ENCODE measurements at regions not wholly inside any gene's neighbourhood (a gene's known extent, or its start where the extent isn't known, plus 50 kb on each side); places are given as distances from the start of the nearest gene placed in this dataset.
"Not testable (repeated sequence)": the region's sequence is repeated elsewhere in the genome, so short reads cannot be mapped to it uniquely, and the experiment has no call there.

DNA sequence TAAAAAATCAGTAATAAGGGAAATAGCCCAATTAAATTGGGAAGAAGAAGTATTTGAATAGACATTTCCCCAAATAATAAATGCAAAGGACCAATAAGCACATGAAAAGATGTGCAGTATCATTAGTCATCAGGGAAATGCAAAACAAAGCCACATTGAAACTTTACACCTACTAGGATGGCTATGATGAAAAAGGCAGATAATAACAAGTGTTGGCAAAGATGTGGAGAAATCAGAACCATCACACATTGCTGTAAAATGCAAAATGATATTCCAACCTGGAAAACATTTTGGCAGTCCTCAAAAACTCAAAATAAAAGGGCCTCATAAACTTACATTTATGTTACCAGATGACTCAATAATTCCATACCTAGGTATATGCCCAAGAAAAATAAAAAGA is 131.1 kb upstream of the G2E3 start:
- no peak for DNase-seq (ENCODE audit: low read depth in 2 of 2)

DNA sequence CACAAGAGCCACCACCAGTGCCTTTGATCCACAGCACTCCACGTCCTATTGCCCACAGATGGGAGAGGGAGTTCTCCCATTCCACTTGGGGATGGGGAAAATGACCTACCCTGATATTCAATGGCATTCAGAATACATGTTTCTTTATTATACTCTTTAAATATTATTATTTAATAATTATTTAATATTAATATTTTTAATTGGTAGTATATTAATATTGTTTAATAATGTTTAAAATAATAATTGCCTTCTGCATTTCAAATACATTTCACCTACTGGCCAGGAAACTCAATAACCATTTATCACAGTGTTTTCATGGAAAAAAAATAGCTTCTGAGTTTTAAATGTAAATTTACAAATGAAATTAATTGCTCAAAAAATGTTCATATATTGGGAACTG is 127.4 kb upstream of the G2E3 start:
- no peak for DNase-seq (ENCODE audit: low read depth in 2 of 2)

DNA sequence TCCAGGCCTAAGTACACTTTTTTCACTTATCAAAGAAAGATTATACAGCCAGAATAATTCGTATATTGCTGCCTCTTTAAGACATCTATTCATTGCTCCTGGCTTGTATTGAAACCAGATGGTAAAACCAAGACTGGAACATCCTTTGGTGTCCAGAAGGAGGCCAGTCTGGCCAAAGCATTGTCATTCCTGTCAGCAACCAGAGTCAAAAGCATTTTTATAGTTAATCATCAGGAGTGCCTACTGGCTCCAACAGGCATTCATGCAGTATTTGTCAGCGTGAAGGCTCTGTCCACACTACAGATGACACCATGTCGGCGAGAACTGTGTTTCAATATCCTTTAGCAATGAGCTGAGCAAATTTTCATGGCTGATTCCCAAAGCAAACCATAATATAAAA is 118.0 kb upstream of the G2E3 start:
- DNase-seq (ENCODE audit: low read depth in 2 of 2): no peak

DNA sequence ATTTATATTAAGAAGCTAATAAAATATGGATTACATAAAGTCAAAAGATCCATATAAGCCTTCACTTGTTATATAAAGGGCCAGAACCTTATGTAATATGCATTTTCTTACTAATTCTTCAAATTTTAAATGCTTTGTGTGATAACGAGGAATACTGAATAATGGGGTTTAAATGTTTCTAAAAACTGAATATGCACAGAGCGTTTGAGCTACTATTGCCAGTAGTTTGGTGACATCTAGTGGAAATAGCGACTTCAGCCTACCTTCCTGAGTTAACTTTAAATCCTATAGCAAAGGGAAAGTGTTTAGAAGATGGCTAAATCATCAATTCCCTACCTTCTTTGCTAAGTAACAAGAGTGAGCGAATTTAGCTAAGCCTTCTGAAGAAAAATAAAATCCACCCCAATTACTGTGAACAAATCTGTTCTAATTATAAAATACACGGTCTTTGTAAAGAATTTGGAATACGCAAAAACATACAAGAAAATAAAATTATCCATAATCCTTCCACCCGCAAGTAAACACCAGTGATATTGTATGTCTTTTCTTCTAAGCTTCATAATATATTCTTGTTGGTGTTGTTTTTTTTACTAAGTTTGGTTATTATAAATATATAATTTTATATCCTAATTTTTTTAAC is 115.5 kb upstream of the G2E3 start:
- DNase-seq (ENCODE audit: low read depth in 2 of 2): no peak

DNA sequence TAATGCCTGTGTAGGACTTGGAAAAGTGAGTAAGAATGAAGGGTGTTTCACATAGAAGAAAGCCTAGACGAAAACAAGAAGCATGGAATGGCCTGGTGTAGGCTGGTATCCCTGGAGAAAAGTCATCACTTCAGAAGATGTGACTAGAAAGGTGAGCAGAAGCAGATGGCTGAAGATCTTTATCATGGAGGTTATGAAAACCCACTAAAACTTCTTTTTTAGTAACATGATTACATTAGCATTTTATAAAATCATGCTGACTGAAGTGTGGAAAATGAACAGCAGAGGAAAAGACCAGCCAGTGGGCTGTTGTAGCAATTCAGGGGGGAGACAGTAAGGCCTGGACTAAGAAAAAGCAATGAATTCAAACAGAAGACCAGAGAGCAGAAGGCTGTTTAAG is 114.5 kb upstream of the G2E3 start:
- DNase-seq (ENCODE audit: low read depth in 2 of 2): no peak

DNA sequence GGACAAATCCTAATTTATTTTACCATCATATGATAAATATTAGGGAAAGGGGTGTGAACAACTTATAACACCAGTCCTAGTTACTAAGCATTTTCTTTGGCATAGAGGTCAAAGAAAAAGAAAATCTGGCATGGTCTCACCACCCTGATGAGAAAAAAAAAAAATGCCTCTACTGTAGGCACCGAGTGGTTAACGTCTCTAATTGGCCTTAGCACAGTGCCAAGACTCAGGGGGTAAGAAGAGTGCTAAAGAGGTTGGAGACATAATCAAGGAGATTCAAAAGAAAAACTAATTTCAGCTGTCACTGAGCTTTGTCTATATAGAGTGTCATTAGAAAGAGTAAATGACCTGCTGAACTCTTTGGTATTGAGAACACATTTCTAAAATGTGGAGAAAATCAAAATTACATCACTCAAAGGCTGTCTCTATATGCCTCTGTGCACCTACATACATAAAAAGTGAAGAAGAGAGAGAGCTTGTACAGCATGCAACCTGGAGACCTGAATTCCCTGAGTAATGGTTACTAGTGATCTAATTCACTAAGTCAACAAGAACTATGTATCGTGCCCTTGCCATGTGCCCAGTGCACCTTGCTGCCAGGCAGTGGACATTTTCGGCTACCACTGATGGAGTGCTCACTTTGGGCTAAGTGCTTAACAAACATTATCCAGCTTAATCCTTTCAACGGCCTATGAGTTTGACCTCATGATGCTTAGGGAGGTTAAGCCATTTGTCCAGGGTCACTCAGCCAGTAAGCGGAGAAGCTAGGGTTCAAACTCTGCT is 113.8 kb upstream of the G2E3 start:
- DNase-seq (ENCODE audit: low read depth in 2 of 2): no peak

DNA sequence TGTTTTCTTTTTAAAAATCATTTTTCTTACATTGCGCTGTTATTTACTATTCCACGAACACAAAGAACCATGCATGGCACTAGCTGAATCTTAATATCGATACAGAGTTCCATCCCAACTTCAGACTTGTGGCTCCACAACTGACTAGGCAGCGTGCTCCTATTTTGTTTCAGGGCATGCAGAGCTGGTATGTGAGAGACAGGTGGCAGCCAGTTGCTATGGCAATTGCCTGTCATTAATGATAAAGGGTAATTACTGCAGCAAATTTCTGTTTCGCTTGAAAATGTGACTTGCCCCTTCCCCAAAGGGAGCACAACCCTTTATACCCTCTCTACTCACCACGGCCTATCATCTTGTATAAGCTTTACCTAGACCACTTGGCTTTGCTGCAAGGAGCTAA is 113.1 kb upstream of the G2E3 start:
- no peak for DNase-seq (ENCODE audit: low read depth in 2 of 2)

DNA sequence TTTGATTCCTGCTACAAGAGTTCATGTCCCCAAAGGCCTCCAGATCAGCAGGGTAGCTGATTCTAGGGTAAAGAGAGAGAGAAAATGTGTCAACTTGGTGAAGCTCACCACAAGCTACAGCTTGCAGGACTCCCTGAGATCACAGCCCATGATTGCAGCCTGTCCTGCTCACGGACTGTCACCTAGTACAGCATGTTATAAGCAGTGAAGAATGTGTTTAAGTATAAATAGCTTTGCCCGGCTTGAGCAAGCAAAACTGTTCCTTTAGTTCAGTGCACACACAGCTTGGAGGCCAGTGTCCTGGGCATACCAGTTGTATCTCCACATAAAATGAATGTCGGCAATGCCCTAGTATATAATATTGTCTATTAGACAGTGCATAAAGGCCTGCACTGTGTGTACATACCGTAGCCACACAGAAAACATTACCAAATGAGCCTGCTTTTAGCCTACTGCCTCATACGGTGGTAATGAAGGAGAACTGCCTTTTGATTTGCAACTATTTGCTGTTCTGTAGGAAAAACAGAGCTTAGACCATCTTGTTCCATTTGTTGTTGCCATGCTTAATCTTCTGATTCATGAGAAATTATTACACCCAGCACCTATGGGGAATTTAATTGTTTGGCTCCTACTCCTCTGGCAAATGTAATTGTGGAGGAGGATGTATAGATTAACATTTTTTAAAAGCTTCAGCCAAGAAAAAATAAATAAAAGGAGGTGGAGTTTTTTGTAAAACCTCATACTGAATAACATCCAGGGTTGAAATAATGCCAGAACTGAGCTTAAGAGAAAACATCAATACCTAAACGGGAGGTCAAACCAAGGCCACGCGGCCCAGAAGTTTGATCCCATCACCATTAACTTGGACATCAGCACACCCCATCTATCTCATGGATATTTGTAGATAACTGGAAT is 108.1 kb upstream of the G2E3 start:
- DNase-seq (ENCODE audit: low read depth in 2 of 2): no peak

DNA sequence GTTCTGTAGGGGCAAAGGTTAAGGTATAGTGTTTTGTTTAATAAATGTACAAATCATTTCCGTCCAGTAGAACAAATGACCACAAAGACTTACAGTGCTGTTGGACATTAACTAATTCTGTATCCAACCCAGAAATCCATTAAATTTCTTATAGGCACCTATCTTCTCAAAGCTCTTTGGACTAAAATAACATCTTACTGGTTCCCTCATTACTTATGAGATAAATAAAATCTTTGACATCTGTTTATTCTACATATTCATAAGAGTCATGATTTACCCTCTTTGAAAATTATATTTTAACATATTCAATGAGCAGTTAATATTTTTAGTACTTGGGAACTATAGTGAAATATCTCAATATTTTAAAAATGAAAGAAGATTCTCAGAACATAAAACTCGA is 102.7 kb upstream of the G2E3 start:
- DNase-seq (ENCODE audit: low read depth in 2 of 2): no peak

DNA sequence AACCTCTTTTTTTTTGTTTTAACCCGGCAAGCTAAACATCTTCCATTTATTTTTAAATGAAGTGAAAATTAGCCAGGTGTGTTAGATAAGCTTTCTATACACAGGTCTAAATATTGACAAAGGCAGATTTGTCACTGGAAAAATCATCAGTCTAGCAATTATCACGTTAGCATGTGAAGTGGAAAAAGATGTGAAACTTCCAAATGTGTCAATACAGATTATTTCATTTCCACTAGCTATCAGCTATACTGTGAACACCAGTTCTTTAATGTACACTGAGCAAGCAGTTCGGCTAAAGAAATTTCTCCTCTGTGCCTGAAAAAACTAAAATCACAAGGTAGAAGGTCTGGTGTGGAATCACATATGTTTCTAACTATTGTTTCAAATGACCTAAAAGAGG is 96.6 kb upstream of the G2E3 start:
- DNase-seq (ENCODE audit: low read depth in 2 of 2): no peak

DNA sequence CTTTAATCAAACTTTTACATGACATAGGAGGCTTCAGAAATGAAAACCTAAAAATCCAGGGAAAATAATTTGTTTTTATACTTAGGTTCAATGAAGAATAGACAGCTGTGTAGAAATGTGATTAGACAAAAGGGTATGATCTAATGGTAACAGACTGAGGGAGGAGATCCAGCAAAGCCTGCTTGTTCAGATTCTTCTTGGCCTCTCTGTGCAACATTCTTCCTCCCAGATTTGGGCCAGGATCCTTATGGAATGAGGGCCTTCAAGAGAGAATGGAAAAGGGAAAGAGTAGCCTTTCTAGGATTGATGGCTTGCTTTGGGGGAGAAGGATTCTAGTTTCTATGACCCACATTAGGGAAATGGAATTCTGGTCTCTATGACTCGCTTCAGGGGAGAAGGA is 94.5 kb upstream of the G2E3 start:
- no peak for DNase-seq (ENCODE audit: low read depth in 2 of 2)

DNA sequence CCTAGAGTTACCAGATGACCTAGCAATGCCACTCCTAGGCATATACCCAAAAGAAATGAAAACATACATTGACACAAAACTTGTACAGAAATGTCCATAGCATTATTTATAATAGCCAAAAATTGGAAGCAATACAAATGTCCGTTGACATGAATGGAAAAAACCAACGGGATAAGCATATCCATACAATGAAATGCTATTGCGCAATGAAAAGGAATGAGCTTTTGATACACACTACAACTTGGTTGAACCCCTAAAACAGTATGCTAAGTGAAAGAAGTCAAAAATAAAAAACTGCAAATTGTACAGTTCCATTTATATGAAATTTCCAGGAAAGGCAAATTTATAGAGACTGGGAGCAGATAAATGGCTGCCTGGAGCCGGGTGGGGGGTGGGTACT is 90.6 kb upstream of the G2E3 start:
- no peak for DNase-seq (ENCODE audit: low read depth in 2 of 2)

DNA sequence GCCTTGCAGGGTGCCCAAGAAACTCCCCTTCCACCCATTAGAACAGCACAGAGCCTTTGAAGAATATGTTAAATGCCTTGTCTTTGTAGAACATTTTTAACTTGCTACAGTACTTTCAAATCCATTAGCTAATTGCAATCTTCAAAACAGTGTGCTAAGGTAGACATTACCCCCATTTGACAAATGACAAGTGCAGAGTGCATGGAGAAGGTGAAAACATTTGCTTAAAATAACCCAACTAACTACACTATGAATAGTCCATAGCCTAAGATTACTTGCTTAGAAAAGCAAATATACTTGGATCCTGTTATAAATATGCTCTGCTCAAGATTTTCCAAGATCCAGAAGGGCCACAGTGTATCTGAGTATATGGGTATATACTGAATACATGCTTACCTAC is 87.0 kb upstream of the G2E3 start:
- no peak for DNase-seq (ENCODE audit: low read depth in 2 of 2)

DNA sequence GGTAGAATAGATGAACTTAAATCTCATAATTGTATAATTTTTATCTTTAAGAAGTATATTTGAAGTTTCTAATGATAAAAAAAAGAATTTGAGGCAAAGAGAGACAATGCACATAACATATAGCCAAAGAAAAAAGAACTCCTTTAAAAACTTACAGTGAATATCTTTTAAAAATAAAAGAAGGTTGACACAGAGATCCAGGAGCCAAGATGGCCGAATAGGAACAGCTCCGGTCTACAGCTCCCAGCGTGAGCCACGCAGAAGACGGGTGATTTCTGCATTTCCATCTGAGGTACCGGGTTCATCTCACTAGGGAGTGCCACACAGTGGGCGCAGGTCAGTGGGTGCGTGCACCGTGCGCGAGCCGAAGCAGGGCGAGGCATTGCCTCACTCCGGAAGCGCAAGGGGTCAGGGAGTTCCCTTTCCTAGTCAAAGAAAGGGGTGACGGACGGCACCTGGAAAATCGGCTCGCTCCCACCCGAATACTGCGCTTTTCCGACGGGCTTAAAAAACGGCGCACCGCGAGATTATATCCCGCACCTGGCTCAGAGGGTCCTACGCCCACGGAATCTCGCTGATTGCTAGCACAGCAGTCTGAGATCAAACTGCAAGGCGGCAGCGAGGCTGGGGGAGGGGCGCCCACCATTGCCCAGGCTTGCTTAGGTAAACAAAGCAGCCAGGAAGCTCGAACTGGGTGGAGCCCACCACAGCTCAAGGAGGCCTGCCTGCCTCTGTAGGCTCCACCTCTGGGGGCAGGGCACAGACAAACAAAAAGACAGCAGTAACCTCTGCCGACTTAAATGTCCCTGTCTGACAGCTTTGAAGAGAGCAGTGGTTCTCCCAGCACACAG is 84.9 kb upstream of the G2E3 start:
- not testable (repeated sequence) for DNase-seq (ENCODE audit: low read depth in 2 of 2)

DNA sequence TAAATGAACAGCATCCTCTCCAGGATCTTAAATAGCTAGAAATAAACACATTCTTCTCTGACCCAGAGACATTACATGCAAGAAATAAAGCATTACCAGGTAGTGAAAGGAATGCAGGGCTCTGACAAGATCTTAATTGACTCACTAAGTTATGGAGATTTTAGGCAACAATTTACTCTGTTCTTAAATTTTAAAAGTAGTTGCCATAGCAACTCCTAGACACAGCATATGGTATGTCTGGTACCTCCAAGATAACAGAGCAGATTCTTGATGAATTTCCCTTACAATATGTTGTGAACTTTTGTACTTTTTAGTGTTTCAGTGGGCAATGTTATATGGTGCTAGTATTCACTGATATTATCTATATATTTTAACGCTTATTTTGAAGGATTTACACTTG is 76.7 kb upstream of the G2E3 start:
- no peak for DNase-seq (ENCODE audit: low read depth in 2 of 2)

DNA sequence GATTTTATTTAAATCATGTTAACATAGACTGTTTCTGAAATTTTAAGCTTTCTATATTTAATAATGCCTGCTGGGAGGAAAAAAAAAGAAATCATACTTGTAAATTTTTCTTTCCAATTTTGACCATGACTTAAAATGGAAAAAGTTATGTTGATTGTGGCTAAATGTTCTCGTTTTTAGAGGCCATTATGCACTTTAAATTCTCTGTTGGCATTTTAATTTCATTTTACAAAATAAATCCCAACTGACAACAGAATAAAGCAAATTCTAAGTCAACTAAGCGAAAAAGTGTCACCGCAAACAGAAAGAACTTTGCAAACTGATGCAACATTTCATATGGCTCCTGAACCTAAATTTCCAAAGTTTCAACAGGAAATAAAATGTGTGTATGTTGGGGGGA is 74.8 kb upstream of the G2E3 start:
- no peak for DNase-seq (ENCODE audit: low read depth in 2 of 2)

DNA sequence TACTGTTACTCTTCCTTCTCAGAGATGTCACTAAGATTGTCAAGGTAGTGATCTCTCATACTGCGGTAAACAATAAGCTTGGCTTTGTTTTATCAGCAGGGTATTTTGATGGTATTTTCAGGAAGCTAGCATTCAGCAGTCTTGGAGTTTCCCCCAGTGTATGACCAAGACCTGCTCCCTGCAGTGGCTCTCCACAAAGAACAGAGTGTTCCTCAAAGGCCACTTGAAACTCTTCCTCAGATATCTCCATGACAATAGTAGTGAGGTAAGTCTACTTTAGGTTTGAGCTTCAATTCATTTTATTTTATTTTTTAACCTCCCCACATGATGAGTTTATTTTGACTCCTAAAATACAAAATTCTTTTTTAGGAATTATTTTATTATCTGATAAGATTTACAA is 74.0 kb upstream of the G2E3 start:
- DNase-seq (ENCODE audit: low read depth in 2 of 2): no peak

DNA sequence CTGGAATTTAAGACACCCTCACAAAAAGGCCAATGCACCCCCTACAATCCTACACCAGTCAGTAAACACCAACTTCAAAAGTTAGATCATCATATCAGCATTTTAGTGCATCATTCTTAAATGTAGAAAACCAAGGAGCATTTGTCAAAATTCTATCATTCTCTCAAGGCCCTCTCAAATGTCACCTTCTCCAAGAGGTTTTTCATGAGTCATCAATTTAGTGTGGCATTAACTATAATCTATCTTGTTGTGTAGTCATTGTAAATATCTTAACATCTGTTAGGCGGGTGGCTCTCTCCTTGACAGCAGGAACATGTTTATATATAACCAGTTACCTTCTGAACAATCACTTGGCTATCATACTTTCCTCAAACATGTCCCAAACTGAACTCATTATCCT is 62.1 kb upstream of the G2E3 start:
- DNase-seq (ENCODE audit: low read depth in 2 of 2): no peak

DNA sequence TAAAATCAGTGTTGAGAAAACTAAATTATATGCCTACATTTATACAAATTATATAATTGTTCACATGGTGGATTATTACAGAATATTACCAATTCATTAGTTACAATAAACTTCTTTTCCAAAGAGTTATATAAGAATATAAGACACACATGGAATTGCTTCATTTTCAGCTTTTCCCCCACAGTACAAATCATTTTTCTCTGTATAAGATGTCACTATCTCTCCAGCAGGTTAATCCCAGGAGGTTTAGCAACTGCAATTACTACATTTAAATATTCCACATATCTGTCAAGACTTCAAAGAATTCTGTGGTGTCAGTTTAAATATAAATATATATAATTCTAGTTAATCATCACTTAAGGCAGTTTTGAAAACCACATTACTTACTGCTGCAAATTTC is 59.6 kb upstream of the G2E3 start:
- no peak for DNase-seq (ENCODE audit: low read depth in 2 of 2)

DNA sequence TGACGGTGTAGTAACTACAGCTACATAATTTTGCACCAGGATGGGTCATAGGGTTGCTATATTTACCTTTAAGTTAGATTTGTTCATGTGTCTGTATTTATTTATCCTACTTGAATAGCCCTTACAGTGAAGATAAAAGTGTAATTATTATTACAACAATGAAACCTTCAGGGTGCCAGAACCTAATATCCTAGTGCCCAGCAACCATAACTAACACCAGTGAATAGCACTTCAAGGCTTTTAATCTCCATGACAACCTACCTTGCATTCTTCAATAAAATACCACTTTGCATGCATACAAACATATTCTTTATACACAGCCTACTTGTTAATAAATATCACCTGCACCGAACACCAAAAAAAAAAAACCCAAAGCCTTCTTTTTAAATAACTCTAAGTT is 58.7 kb upstream of the G2E3 start:
- no peak for DNase-seq (ENCODE audit: low read depth in 2 of 2)

DNA sequence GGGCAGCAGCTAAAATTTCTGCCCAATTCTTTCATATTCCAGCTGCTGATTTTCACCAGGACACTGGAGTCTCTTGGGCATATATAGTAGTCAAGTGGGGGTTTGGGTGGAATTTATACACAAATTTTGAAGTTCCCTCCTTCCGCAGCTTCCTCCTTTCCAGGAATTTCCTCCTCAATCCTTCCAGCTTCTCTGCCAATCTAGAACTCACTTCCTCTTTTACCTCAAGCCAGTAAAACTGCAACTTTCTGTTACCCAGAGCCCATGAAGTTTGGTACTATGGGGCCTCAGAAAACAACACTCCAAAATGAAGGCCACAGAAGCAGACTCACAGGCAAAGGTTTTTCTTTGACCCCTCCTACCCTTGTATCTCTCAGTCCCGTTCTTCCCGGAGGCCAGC is 51.7 kb upstream of the G2E3 start:
- no peak for DNase-seq (ENCODE audit: low read depth in 2 of 2)

Measured in stimulated activated CD4-positive, alpha-beta T cell treated with anti-CD3 and anti-CD28 coated beads, Interleukin-12 subunit alpha, Interleukin-12 subunit beta, amount 100 ng/mL, for 24 hours (primary cell).